Stromal cell of bone marrow (primary cell): ENCODE measurements at regions not wholly inside any gene's neighbourhood (a gene's known extent, or its start where the extent isn't known, plus 50 kb on each side); places are given as distances from the start of the nearest gene placed in this dataset.
"Not testable (repeated sequence)": the region's sequence is repeated elsewhere in the genome, so short reads cannot be mapped to it uniquely, and the experiment has no call there.

Experiments used
- DNase-seq: peaks from one replicate; pipeline ENCODE4 v3.0.0-alpha.2; 2012; ENCODE audit warnings: low read depth

- not testable (repeated sequence) for DNase-seq
Observed at GRCh38 chrX:13186643-13187042, 133.2 kb downstream of the ATXN3L start.

GRCh38 chrX:13180807-13181206 lies 136.4 kb upstream of the FAM9C start:
- DNase-seq = peak; percentile 42

GRCh38 chrX:13179586-13179985 lies 135.2 kb upstream of the FAM9C start:
- no peak for DNase-seq

GRCh38 chrX:13179100-13179499 lies 134.7 kb upstream of the FAM9C start:
- DNase-seq = no peak

- no peak for DNase-seq
Observed at GRCh38 chrX:13177921-13178566, 133.6 kb upstream of the FAM9C start.

- no peak for DNase-seq
Observed at GRCh38 chrX:13175056-13175455, 130.6 kb upstream of the FAM9C start.

GRCh38 chrX:13170966-13171558 lies 126.6 kb upstream of the FAM9C start:
- no peak for DNase-seq

GRCh38 chrX:13169684-13170083 lies 125.3 kb upstream of the FAM9C start:
- DNase-seq = no peak

- DNase-seq = no peak
Observed at GRCh38 chrX:13168269-13168668, 123.8 kb upstream of the FAM9C start.

GRCh38 chrX:13167481-13168231 lies 123.2 kb upstream of the FAM9C start:
- DNase-seq = no peak

- DNase-seq = no peak
Observed at GRCh38 chrX:13165266-13166189, 121.1 kb upstream of the FAM9C start.

GRCh38 chrX:13164611-13165010 lies 120.2 kb upstream of the FAM9C start:
- no peak for DNase-seq

GRCh38 chrX:13162772-13163410 lies 118.5 kb upstream of the FAM9C start:
- no peak for DNase-seq

- DNase-seq = no peak
Observed at GRCh38 chrX:13159886-13160285, 115.5 kb upstream of the FAM9C start.

- no peak for DNase-seq
Observed at GRCh38 chrX:13158911-13159310, 114.5 kb upstream of the FAM9C start.

GRCh38 chrX:13155550-13155949 lies 111.1 kb upstream of the FAM9C start:
- DNase-seq = not testable (repeated sequence)

- peak; percentile 72 for DNase-seq
Observed at GRCh38 chrX:13153796-13154195, 109.4 kb upstream of the FAM9C start.

- DNase-seq = no peak
Observed at GRCh38 chrX:13152518-13153185, 108.2 kb upstream of the FAM9C start.

GRCh38 chrX:13151828-13152517 lies 107.6 kb upstream of the FAM9C start:
- peak; percentile 58 for DNase-seq

- DNase-seq = no peak
Observed at GRCh38 chrX:13149702-13150350, 105.4 kb upstream of the FAM9C start.
